Activated CD4-positive, alpha-beta T cell treated with anti-CD3 and anti-CD28 coated beads, Interleukin-2, amount 50 U/mL, for 48 hours (primary cell): ENCODE measurements at regions not wholly inside any gene's neighbourhood (a gene's known extent, or its start where the extent isn't known, plus 50 kb on each side); places are given as distances from the start of the nearest gene placed in this dataset.
A peak's percentile ranks its signal among the peaks of the same experiment; 100 is the strongest.
"Not testable (repeated sequence)": the region's sequence is repeated elsewhere in the genome, so short reads cannot be mapped to it uniquely, and the experiment has no call there.

Experiments
- DNase-seq, 2 experiments: peaks; one replicate each; pipeline ENCODE4 v3.0.0-alpha.2; 2020

GRCh38 chr9:64370344-64370743, 914.7 kb downstream of the FOXD4L5 start:
- DNase-seq, result not testable (repeated sequence)

GRCh38 chr9:64369644-64370043, 915.4 kb downstream of the FOXD4L5 start:
- peak in 1 of 2 experiments; percentile 6 for DNase-seq

- DNase-seq, result peak; percentile 78 to 81
Observed at GRCh38 chr9:64369114-64369513, 915.9 kb downstream of the FOXD4L5 start.

GRCh38 chr9:64368644-64368942, 916.4 kb downstream of the FOXD4L5 start:
- DNase-seq, result not testable (repeated sequence)

- peak in 1 of 2 experiments; percentile 10 for DNase-seq
Observed at GRCh38 chr9:64367826-64368643, 917.0 kb downstream of the FOXD4L5 start.
